Tibial nerve (tissue), 4 donors: ENCODE measurements at regions not wholly inside any gene's neighbourhood (a gene's known extent, or its start where the extent isn't known, plus 50 kb on each side); places are given as distances from the start of the nearest gene placed in this dataset.
A peak's percentile ranks its signal among the peaks of the same experiment; 100 is the strongest.

Experiments used
- DNase-seq, 2 donors: peaks; one replicate each; pipeline ENCODE4 v3.0.0-alpha.2; 2019; ENCODE audit warnings: low spot score in 2 of 2
- H3K27ac ChIP-seq, 4 donors: fragments of 200-600 bp; sonication (generic) in 3 of 4; one replicate each; pipeline ENCODE4 v1.5.1; 2017 to 2019; ENCODE audit warnings: mild to moderate bottlenecking in 1 of 4
- H3K27me3 ChIP-seq, 2 donors: fragments of 200-600 bp; sonication (generic) in 1 of 2; one replicate each; pipeline versions ENCODE4 v1.5.1 to v1.6.0; 2017 to 2019
- H3K36me3 ChIP-seq, 3 donors: fragments of 200-600 bp; sonication (generic); one replicate each; pipeline ENCODE4 v1.5.1; 2018 to 2019
- H3K4me1 ChIP-seq, 4 donors: fragments of 200-600 bp; sonication (generic) in 3 of 4; one replicate each; pipeline ENCODE4 v1.5.1; 2017 to 2019
- H3K4me3 ChIP-seq, 4 donors: fragments of 200-600 bp; sonication (generic) in 3 of 4; one replicate each; pipeline ENCODE4 v1.5.1; 2017 to 2019; ENCODE audit warnings: mild to moderate bottlenecking in 1 of 4, moderate library complexity in 1 of 4
- H3K9me3 ChIP-seq, 4 donors: fragments of 200-600 bp; sonication (generic) in 3 of 4; one replicate each; pipeline ENCODE4 v1.5.1; 2017 to 2019
- EP300 ChIP-seq, 2 donors: sonication (generic); formaldehyde crosslinking; IDR thresholded peaks; one replicate each; pipeline ENCODE4 v1.6.1; 2017; ENCODE audit warnings: antibody characterized with exemption in 2 of 2, mild to moderate bottlenecking in 1 of 2
- POLR2A ChIP-seq, 2 donors: fragments of 450-650 bp; IDR thresholded peaks; one replicate each; pipeline ENCODE4 v1.6.1; 2017; ENCODE audit warnings: antibody characterized with exemption in 2 of 2, mild to moderate bottlenecking in 2 of 2, moderate library complexity in 2 of 2
- WGBS, 2 donors: methylation state at CpG; one replicate each; pipeline ENCODE4 v1.1.5; 2018; 5-methylcytosine and 5-hydroxymethylcytosine counted together
- TF ChIP-seq, protein P1 (sequence below), 5 experiments: fragments of 200-600 bp in 3 of 5; fragments of 450-650 bp in 2 of 5; sonication (generic) in 3 of 5; IDR thresholded peaks; one replicate each; pipeline ENCODE4 v1.5.1; 2016 to 2019; ENCODE audit warnings: antibody characterized with exemption in 5 of 5, mild to moderate bottlenecking in 3 of 5, moderate library complexity in 2 of 5

DNA sequence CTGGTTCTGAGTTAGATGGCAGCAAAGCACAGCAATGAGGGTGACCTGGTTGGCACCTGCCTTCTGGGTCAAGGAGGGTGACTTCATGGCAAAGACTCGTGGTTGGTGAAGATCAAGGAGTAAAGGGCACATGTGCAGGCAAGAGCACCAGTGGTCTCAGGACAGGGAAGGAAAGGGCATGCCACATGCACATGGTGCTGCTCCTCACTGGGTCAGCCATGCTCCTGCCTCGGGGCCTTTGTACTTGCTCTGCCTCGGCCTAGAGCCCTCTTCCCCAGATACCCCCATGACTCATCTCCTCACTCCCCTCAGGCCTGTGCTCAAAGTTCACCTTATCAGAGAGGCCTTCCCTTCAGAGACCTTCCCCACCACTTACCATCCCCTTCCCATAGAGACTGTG, 106.7 kb upstream of the KDM7A start:
- H3K36me3 ChIP-seq, result no peaks in the 10 kb centered on the region
- TF ChIP-seq, protein P1, sequence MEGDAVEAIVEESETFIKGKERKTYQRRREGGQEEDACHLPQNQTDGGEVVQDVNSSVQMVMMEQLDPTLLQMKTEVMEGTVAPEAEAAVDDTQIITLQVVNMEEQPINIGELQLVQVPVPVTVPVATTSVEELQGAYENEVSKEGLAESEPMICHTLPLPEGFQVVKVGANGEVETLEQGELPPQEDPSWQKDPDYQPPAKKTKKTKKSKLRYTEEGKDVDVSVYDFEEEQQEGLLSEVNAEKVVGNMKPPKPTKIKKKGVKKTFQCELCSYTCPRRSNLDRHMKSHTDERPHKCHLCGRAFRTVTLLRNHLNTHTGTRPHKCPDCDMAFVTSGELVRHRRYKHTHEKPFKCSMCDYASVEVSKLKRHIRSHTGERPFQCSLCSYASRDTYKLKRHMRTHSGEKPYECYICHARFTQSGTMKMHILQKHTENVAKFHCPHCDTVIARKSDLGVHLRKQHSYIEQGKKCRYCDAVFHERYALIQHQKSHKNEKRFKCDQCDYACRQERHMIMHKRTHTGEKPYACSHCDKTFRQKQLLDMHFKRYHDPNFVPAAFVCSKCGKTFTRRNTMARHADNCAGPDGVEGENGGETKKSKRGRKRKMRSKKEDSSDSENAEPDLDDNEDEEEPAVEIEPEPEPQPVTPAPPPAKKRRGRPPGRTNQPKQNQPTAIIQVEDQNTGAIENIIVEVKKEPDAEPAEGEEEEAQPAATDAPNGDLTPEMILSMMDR (IDR thresholded peaks at IDR 0.05), result no peak
- TF ChIP-seq EP300 (IDR thresholded peaks at IDR 0.05), result no peak
- TF ChIP-seq POLR2A (IDR thresholded peaks at IDR 0.05), result no peak
- DNase-seq, result no peak

DNA sequence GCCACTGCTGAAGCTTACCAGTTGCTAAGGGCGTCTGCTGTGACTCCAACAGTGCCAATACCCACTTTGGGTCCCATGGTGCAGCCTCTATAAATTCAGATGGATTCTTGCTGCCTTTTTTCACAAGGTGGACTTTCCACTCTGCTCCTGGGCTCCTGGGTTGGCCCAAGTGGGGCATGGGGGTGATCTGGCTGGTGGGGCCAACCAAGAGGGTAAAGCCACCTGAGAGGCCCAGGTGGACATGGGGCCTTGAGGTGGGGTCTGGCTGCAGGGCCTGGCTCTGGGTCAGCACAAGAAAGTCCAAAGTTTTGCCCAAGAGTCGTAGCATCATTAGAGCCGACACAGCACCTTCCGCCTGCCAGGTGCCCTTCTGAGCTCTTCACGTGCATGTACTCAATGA, 105.2 kb upstream of the KDM7A start:
- H3K27ac ChIP-seq, result no peak overlapping the region
- no peak for DNase-seq
- H3K4me3 ChIP-seq, result no peak overlapping the region
- no peaks in the 10 kb centered on the region for H3K36me3 ChIP-seq
- no peaks in the 10 kb centered on the region for H3K27me3 ChIP-seq
- no peak for TF ChIP-seq EP300 (IDR thresholded peaks at IDR 0.05)
- no peak for TF ChIP-seq POLR2A (IDR thresholded peaks at IDR 0.05)
- TF ChIP-seq, protein P1 (IDR thresholded peaks at IDR 0.05), result no peak
- WGBS, 2 donors, result 92 to 93% methylated on average over 5 of the region's 5 CpGs
- no peaks in the 10 kb centered on the region for H3K9me3 ChIP-seq
- H3K4me1 ChIP-seq, result no peaks in the 10 kb centered on the region

More for the DNA sequence above, 106.7 kb upstream of the KDM7A start:
- H3K27ac ChIP-seq, result no peak overlapping the region
- H3K9me3 ChIP-seq, result no peaks in the 10 kb centered on the region
- H3K27me3 ChIP-seq, result no peaks in the 10 kb centered on the region
- WGBS, 2 donors, result 90 to 92% methylated on average over 3 of the region's 3 CpGs
- no peak overlapping the region for H3K4me3 ChIP-seq
- no peaks in the 10 kb centered on the region for H3K4me1 ChIP-seq

DNA sequence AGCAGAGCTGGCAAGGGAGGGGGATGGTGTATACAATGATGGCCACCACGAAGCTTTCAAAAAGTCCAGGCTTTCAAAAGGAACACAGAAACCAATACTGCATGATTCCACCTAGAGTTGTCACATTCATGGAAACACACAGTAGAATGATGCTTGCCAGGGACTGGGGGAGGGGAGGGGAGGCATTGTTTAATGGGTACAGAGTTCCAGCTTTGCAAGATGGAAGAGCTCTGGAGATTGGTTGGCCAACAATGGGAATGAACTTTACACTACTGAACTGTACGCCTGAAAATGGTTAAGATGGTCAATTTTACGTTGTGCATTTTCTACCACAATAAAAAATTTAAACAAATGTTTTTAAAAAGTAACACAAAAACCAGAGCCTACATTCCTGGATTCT, 104.5 kb upstream of the KDM7A start:
- no peak overlapping the region for H3K27ac ChIP-seq
- no peak overlapping the region for H3K4me3 ChIP-seq
- WGBS, 2 donors, result 86 to 90% methylated on average over 3 of the region's 3 CpGs
- no peak for TF ChIP-seq EP300 (IDR thresholded peaks at IDR 0.05)
- TF ChIP-seq POLR2A (IDR thresholded peaks at IDR 0.05), result no peak
- TF ChIP-seq, protein P1 (IDR thresholded peaks at IDR 0.05), result no peak
- peaks cover 0 to 1% (median 0%) of the 10 kb centered on the region in 4 donors for H3K4me1 ChIP-seq
- H3K9me3 ChIP-seq, result no peaks in the 10 kb centered on the region
- no peaks in the 10 kb centered on the region for H3K27me3 ChIP-seq
- no peaks in the 10 kb centered on the region for H3K36me3 ChIP-seq
- no peak for DNase-seq

DNA sequence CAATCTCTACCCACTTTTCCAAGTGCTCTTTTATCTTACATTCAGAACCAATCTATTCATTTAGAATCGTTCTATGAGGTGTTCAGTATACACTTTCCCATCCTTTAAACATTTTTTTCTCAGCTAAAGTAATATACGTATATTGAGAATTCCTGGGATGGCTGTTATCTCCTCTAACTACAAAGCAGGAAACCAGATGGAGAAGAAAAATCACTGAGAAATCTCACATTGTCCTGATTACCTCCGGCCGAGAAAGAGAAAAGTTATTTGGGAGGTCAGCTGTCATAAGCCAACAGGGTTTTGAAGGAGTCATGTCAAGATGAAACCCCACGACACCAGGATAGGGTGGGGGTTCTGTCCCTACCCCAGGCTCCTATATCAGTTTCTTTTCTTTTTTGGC, 99.2 kb upstream of the KDM7A start:
- 23 to 45% methylated on average over 5 of the region's 5 CpGs for WGBS, 2 donors
- Histone ChIP-seq H3K4me1 (peaks cover 0 to 17% (median 0%) of the 10 kb centered on the region in 4 donors), H3K27me3 (no peaks in the 10 kb centered on the region), H3K36me3 (no peaks in the 10 kb centered on the region), H3K27ac (peak overlapping the region in 2 of 4 donors; percentile 62 to 71), H3K4me3 (no peak overlapping the region), H3K9me3 (no peaks in the 10 kb centered on the region)
- TF ChIP-seq, protein P1 (IDR thresholded peaks at IDR 0.05), result no peak
- TF ChIP-seq POLR2A (IDR thresholded peaks at IDR 0.05) (no peak), EP300 (IDR thresholded peaks at IDR 0.05) (no peak)
- DNase-seq, result no peak

DNA sequence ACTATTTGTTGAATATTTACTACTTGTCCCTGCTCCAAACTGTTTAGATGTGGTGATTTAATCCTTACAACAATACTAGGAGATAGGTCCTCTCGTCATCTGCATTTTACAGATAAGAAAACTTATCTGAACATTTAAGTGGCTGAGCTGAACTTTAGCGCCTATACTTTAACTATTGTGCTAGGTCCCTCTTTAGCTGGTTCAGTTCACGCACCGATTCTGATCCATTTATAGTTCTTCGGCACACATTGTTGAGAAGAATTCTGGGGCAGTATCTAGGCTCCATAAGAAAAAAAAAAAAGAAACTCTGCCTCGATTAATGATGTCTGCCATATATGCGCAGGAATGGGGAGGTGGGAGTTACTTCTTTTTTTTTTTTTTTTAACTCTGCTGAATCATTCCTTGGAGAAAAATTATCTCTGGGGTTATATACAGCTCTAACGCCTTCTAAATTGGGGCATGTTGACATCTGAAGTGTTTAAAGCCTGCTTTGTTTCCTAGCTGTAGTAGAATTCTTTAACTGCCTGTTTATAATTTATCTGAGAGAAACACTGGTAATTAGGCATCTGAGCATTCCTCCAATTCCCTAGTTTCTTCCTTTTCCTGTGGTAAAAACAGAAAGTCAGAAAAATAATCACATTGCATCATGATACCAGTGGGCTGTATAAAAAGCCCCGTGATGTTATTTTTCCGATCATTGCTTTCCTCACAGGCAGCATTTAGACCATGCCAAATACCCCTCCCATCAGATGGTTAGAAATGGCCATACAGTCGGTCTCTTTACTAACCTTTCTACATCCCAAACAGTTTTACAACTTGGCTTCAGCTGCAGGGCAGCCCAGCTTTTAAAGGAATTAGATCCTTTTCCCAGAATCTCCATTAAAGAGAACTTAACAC, 98.5 kb upstream of the KDM7A start:
- Histone ChIP-seq H3K27me3 (no peaks in the 10 kb centered on the region), H3K27ac (peak overlapping the region in 2 of 4 donors; percentile 62 to 71), H3K4me3 (peak overlapping the region in 1 of 4 donors; percentile 13), H3K36me3 (no peaks in the 10 kb centered on the region), H3K9me3 (no peaks in the 10 kb centered on the region), H3K4me1 (peaks cover 0 to 17% (median 0%) of the 10 kb centered on the region in 4 donors)
- TF ChIP-seq POLR2A (IDR thresholded peaks at IDR 0.05), result no peak
- TF ChIP-seq, protein P1 (IDR thresholded peaks at IDR 0.05), result no peak
- TF ChIP-seq EP300 (IDR thresholded peaks at IDR 0.05), result peak in 1 of 2 donors; percentile 57
- 19 to 25% methylated on average over 11 of the region's 11 CpGs for WGBS, 2 donors
- DNase-seq, result peak in 1 of 2 donors; percentile 11
